Head of caudate nucleus (tissue), 42 donors: ENCODE measurements at regions not wholly inside any gene's neighbourhood (a gene's known extent, or its start where the extent isn't known, plus 50 kb on each side); places are given as distances from the start of the nearest gene placed in this dataset.
A peak's percentile ranks its signal among the peaks of the same experiment; 100 is the strongest.
"Not testable (repeated sequence)": the region's sequence is repeated elsewhere in the genome, so short reads cannot be mapped to it uniquely, and the experiment has no call there.

ENCODE experiments used
- DNase-seq, 42 donors: peaks; one replicate each; pipeline versions ENCODE4 v3.0.0 to v3.0.0-alpha.2; 2020 to 2021; ENCODE audit warnings: mixed read lengths in 7 of 42
- intact Hi-C: fragments of 100-400 bp; cut with DNase I; formaldehyde crosslinking; loops from one replicate; pipeline ENCODE4 v1.15.0; 2022

- intact Hi-C loops, result no loop called here
- no peak for DNase-seq
Measured at GRCh38 chr2:66127061-66127460, 307.9 kb upstream of the MEIS1 start.

- DNase-seq, result no peak
- intact Hi-C loops, result no loop called here
Measured at GRCh38 chr2:66125951-66126350, 309.0 kb upstream of the MEIS1 start.

- intact Hi-C loops, result no loop called here
- DNase-seq, result no peak
Measured at GRCh38 chr2:66122516-66122915, 312.4 kb upstream of the MEIS1 start.

GRCh38 chr2:66121946-66122345 is 313.0 kb upstream of the MEIS1 start:
- intact Hi-C loops, result no loop called here
- DNase-seq, result no peak

GRCh38 chr2:66113988-66114625 is 320.8 kb upstream of the MEIS1 start:
- DNase-seq, result no peak
- intact Hi-C loops, result no loop called here

GRCh38 chr2:66111706-66112105 is 323.2 kb upstream of the MEIS1 start:
- intact Hi-C loops, result no loop called here
- DNase-seq, result no peak

- peak in 16 of 42 donors; percentile 9 to 61 (median 24) for DNase-seq
- intact Hi-C loops, result no loop called here
Measured at GRCh38 chr2:66110608-66111007, 324.3 kb upstream of the MEIS1 start.

- intact Hi-C loops, result no loop called here
- DNase-seq, result peak in 8 of 42 donors; percentile 5 to 38 (median 14)
Measured at GRCh38 chr2:66110086-66110485, 324.8 kb upstream of the MEIS1 start.

GRCh38 chr2:66109419-66109818 is 325.5 kb upstream of the MEIS1 start:
- no peak for DNase-seq

GRCh38 chr2:66105066-66105753 is 329.7 kb upstream of the MEIS1 start:
- intact Hi-C loops, result no loop called here
- DNase-seq, result no peak

More at GRCh38 chr2:66109419-66109818, 325.5 kb upstream of the MEIS1 start:
- intact Hi-C loops, result no loop called here

- DNase-seq, result no peak
- intact Hi-C loops, result no loop called here
Measured at GRCh38 chr2:66103581-66103980, 331.3 kb upstream of the MEIS1 start.

GRCh38 chr2:66101206-66101605 is 333.7 kb upstream of the MEIS1 start:
- intact Hi-C loops, result no loop called here
- no peak for DNase-seq

GRCh38 chr2:66095820-66096345 is 339.0 kb upstream of the MEIS1 start:
- intact Hi-C loops, result no loop called here
- no peak for DNase-seq

GRCh38 chr2:66094689-66095088 is 340.2 kb upstream of the MEIS1 start:
- DNase-seq, intact Hi-C loops: not testable (repeated sequence)

- intact Hi-C loops, result no loop called here
- no peak for DNase-seq
Measured at GRCh38 chr2:66093371-66093770, 341.6 kb upstream of the MEIS1 start.

- DNase-seq, result no peak
- intact Hi-C loops, result no loop called here
Measured at GRCh38 chr2:66084948-66085590, 349.9 kb upstream of the MEIS1 start.

GRCh38 chr2:66082581-66082980 is 352.3 kb upstream of the MEIS1 start:
- intact Hi-C loops, result no loop called here
- DNase-seq, result no peak

- no peak for DNase-seq
- intact Hi-C loops, result no loop called here
Measured at GRCh38 chr2:66080127-66080526, 354.8 kb upstream of the MEIS1 start.

GRCh38 chr2:66073172-66073571 is 361.8 kb upstream of the MEIS1 start:
- DNase-seq, result no peak
- intact Hi-C loops, result no loop called here
